Panc1 (cell line): ENCODE measurements at regions not wholly inside any gene's neighbourhood (a gene's known extent, or its start where the extent isn't known, plus 50 kb on each side); places are given as distances from the start of the nearest gene placed in this dataset.

Source experiments
- ATAC-seq: fragments of 200-7000 bp; cut with Tn5 transposase; 2 replicates; pipeline ENCODE4 v1.9.1; 2020; ENCODE audit warnings: mild to moderate bottlenecking, moderate library complexity
- BruUV-seq: library from RNA; stranded (reverse); fragments of 400-500 nt; replicated peaks from 2 replicates; lab custom pipeline; 2021; lab: Mats Ljungman, UMichigan
- CTCF ChIA-PET: fragments of 300-600 bp; sonication (Branson Sonifier 250); formaldehyde crosslinking; loops from one replicate; lab custom pipeline; 2022; ENCODE audit warnings: antibody characterized with exemption; lab: Charles Lee
- POLR2A ChIA-PET: fragments of 300-600 bp; sonication (Branson Sonifier 250); formaldehyde crosslinking; loops from one replicate; lab custom pipeline; 2022; ENCODE audit warnings: antibody characterized with exemption; lab: Charles Lee
- DNase-seq: peaks from one replicate; pipeline ENCODE4 v3.0.0-alpha.2; 2010; ENCODE audit warnings: low read depth, low spot score
- H3K27ac ChIP-seq: 2 replicates; pipeline ENCODE4 v1.5.1; 2011; ENCODE audit warnings: mild to moderate bottlenecking, low read length, inconsistent platforms
- H3K27me3 ChIP-seq: fragments of 200-500 bp; sonication (Bioruptor generic); 2 replicates; pipeline ENCODE4 v1.6.0; 2014; ENCODE audit warnings: low read length, inconsistent platforms; ENCODE audit not compliant: control insufficient read depth, insufficient read depth
- H3K36me3 ChIP-seq: fragments of 200-500 bp; sonication (Bioruptor generic); 2 replicates; pipeline ENCODE4 v1.5.1; 2014; ENCODE audit warnings: inconsistent platforms, mild to moderate bottlenecking, low read length, moderate library complexity; ENCODE audit not compliant: control insufficient read depth, insufficient read depth
- H3K4me1 ChIP-seq: 2 replicates; pipeline ENCODE4 v1.5.1; 2011; ENCODE audit warnings: inconsistent platforms, mild to moderate bottlenecking, low read length, moderate library complexity; ENCODE audit not compliant: control insufficient read depth, insufficient read depth
- H3K4me3 ChIP-seq, 2 experiments: 2 replicates each; pipeline ENCODE4 v1.5.1; 2011 to 2012; ENCODE audit warnings: low read depth in 2 of 2, low read length in 2 of 2, mild to moderate bottlenecking in 2 of 2, inconsistent platforms in 1 of 2, moderate library complexity in 1 of 2
- H3K9me3 ChIP-seq: fragments of 200-500 bp; sonication (Bioruptor generic); 2 replicates; pipeline ENCODE4 v1.5.1; 2014; ENCODE audit warnings: low read depth, mild to moderate bottlenecking, inconsistent platforms, low read length, moderate library complexity; ENCODE audit not compliant: control insufficient read depth, insufficient read depth
- CTCF ChIP-seq: fragments of 450-650 bp; IDR thresholded peaks from 2 replicates; pipeline ENCODE4 v1.5.1; 2017; ENCODE audit warnings: mild to moderate bottlenecking
- POLR2AphosphoS5 ChIP-seq: IDR thresholded peaks from 2 replicates; pipeline ENCODE4 v1.6.1; 2012; ENCODE audit warnings: mild to moderate bottlenecking, low read depth, low read length, moderate library complexity
- SIN3A ChIP-seq: IDR thresholded peaks from 2 replicates; pipeline ENCODE4 v1.6.1; 2012; ENCODE audit warnings: low read depth, mild to moderate bottlenecking, low read length, moderate library complexity, borderline replicate concordance; ENCODE audit not compliant: insufficient read depth
- TCF7L2 ChIP-seq: IDR thresholded peaks from 2 replicates; pipeline ENCODE4 v1.6.1; 2011; ENCODE audit warnings: mild to moderate bottlenecking, low read depth, low read length, inconsistent platforms
- in situ Hi-C: cut with HindIII; loops from 2 replicates; pipeline ENCODE4 v1.10.0; 2016; ENCODE audit warnings: low sequenced_read_pairs, low pct_unique_long_range_greater_than_20kb
- intact Hi-C: fragments of 100-400 bp; cut with micrococcal nuclease; formaldehyde crosslinking; loops from one replicate; pipeline ENCODE4 v1.10.0; 2022; ENCODE audit not compliant: unreplicated experiment
- TF ChIP-seq, protein P1 (sequence below), 2 experiments: IDR thresholded peaks; 2 replicates each; pipeline ENCODE4 v1.6.1; 2011 to 2012; ENCODE audit warnings: low read depth in 2 of 2, control low read depth in 1 of 2, low read length in 1 of 2, mild to moderate bottlenecking in 1 of 2, moderate library complexity in 1 of 2; ENCODE audit not compliant: insufficient read depth in 1 of 2

DNA sequence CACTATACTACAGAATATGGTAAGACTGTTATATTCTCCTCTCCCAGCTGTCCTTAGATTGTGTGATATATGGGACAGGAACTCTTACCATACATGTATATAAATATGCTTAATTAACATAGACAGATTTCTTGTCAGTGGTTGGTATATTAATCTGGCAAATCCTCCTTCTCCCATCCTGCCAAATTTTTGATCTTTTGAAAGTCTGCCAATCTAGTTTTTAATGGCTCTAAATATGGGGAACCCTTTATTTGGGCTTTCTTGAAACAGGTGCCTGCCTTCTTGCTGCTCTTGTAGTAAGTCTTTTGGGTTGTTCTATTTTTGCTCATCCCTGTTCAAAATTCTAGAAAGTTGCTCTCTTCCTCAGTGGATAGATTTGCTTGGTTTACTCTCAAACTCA, 63.5 kb downstream of the SPATA31D1 start:
- H3K27me3 ChIP-seq: no peaks in the 10 kb centered on the region
- DNase-seq (no peak), ATAC-seq (no peak)
- BruUV-seq: no TSS peak
- no peak overlapping the region for H3K27ac ChIP-seq
- H3K9me3 ChIP-seq: no peaks in the 10 kb centered on the region
- ChIA-PET POLR2A (no interaction called here), CTCF (no interaction called here)
- no peak overlapping the region for H3K4me3 ChIP-seq
- no peaks in the 10 kb centered on the region for H3K36me3 ChIP-seq
- H3K4me1 ChIP-seq: no peaks in the 10 kb centered on the region
- in situ Hi-C loops (no loop called here), intact Hi-C loops (no loop called here)
- no peak for TF ChIP-seq SIN3A
- TF ChIP-seq TCF7L2: no peak
- TF ChIP-seq CTCF: no peak
- TF ChIP-seq, protein P1, sequence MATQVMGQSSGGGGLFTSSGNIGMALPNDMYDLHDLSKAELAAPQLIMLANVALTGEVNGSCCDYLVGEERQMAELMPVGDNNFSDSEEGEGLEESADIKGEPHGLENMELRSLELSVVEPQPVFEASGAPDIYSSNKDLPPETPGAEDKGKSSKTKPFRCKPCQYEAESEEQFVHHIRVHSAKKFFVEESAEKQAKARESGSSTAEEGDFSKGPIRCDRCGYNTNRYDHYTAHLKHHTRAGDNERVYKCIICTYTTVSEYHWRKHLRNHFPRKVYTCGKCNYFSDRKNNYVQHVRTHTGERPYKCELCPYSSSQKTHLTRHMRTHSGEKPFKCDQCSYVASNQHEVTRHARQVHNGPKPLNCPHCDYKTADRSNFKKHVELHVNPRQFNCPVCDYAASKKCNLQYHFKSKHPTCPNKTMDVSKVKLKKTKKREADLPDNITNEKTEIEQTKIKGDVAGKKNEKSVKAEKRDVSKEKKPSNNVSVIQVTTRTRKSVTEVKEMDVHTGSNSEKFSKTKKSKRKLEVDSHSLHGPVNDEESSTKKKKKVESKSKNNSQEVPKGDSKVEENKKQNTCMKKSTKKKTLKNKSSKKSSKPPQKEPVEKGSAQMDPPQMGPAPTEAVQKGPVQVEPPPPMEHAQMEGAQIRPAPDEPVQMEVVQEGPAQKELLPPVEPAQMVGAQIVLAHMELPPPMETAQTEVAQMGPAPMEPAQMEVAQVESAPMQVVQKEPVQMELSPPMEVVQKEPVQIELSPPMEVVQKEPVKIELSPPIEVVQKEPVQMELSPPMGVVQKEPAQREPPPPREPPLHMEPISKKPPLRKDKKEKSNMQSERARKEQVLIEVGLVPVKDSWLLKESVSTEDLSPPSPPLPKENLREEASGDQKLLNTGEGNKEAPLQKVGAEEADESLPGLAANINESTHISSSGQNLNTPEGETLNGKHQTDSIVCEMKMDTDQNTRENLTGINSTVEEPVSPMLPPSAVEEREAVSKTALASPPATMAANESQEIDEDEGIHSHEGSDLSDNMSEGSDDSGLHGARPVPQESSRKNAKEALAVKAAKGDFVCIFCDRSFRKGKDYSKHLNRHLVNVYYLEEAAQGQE (IDR thresholded peaks at IDR 0.05; ENCODE audit: insufficient read depth in 1 of 2, low read depth in 2 of 2, low read length in 1 of 2): no peak
- no peak for TF ChIP-seq POLR2AphosphoS5

DNA sequence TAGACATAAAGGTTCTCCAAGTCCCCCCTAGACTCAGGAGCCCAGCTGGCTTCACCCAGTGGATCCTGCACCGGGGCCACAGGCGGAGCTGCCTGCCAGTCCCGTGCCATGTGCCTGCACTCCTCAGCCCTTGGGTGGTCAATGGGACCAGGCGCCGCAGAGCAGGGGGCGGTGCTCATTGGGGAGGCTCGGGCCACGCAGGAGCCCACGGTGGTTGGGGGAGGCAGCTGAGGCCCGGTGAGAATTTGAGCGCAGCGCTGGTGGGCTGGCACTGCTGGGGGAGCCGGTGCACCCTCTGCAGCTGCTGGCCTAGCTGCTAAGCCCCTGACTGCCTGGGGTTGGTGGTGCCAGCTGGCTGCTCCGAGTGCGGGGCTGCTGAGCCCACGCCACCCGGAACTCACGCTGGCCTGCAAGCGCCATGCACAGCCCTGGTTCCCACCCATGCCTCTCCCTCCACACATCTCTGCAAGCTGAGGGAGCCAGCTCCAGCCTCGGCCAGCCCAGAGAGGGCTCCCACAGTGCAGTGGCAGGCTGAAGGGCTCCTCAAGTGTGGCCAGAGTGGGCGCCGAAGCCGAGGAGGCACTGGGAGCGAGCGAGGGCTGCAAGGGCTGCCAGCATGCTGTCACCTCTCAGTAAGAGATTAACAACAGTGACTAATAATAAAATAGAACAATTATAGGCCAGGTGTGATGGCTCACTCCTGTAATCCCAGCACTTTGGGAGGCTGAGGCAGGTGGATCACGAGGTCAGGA, 65.9 kb downstream of the SPATA31D1 start:
- intact Hi-C loops: no loop called here
- no peak for ATAC-seq
- BruUV-seq: no TSS peak
- DNase-seq: no peak
- Histone ChIP-seq H3K4me1 (no peaks in the 10 kb centered on the region), H3K4me3 (no peak overlapping the region), H3K27ac (no peak overlapping the region), H3K36me3 (no peaks in the 10 kb centered on the region), H3K27me3 (no peaks in the 10 kb centered on the region), H3K9me3 (no peaks in the 10 kb centered on the region)
- in situ Hi-C loops: no loop called here
- CTCF ChIA-PET: interaction anchor here (0.6 kb wide), 1 partner anchor 1544 kb away, joined by 4 read pairs; no protein-coding TSS in a partner anchor
- POLR2A ChIA-PET: no interaction called here
- TF ChIP-seq, protein P1 (IDR thresholded peaks at IDR 0.05; ENCODE audit: insufficient read depth in 1 of 2, low read depth in 2 of 2, low read length in 1 of 2): no peak
- no peak for TF ChIP-seq CTCF
- TF ChIP-seq SIN3A: no peak
- no peak for TF ChIP-seq POLR2AphosphoS5
- TF ChIP-seq TCF7L2: no peak
